Breast epithelium (tissue), 4 donors: ENCODE measurements at regions not wholly inside any gene's neighbourhood (a gene's known extent, or its start where the extent isn't known, plus 50 kb on each side); places are given as distances from the start of the nearest gene placed in this dataset.

ENCODE experiments used
- DNase-seq, 2 donors: peaks; one replicate each; pipeline ENCODE4 v3.0.0-alpha.2; 2019; ENCODE audit warnings: low spot score in 2 of 2
- H3K27ac ChIP-seq, 2 donors: fragments of 200-600 bp; sonication (generic) in 1 of 2; one replicate each; pipeline ENCODE4 v1.5.1; 2016 to 2019; ENCODE audit warnings: mild to moderate bottlenecking in 1 of 2
- H3K27me3 ChIP-seq, 2 donors: fragments of 200-600 bp; sonication (generic) in 1 of 2; one replicate each; pipeline versions ENCODE4 v1.5.1 to v1.6.0; 2017 to 2019; ENCODE audit warnings: control low read depth in 1 of 2, mild to moderate bottlenecking in 1 of 2
- H3K36me3 ChIP-seq: fragments of 200-600 bp; one replicate; pipeline ENCODE4 v1.5.1; 2019
- H3K4me1 ChIP-seq, 2 donors: fragments of 200-600 bp; sonication (generic); one replicate each; pipeline ENCODE4 v1.5.1; 2016 to 2019; ENCODE audit warnings: control low read depth in 1 of 2
- H3K4me3 ChIP-seq, 3 donors: fragments of 200-600 bp; sonication (generic); 1 replicate in 2 of 3; 2 replicates in 1 of 3; pipeline ENCODE4 v1.5.1; 2016 to 2019; ENCODE audit warnings: mild to moderate bottlenecking in 3 of 3, moderate library complexity in 2 of 3
- H3K9me3 ChIP-seq, 2 donors: fragments of 200-600 bp; sonication (generic) in 1 of 2; one replicate each; pipeline ENCODE4 v1.5.1; 2016 to 2019; ENCODE audit warnings: control low read depth in 1 of 2
- CTCF ChIP-seq, 3 donors: fragments of 450-650 bp; IDR thresholded peaks; one replicate each; pipeline ENCODE4 v1.5.1; 2016 to 2017; ENCODE audit warnings: antibody characterized with exemption in 3 of 3, mild to moderate bottlenecking in 3 of 3, moderate library complexity in 3 of 3
- POLR2A ChIP-seq: fragments of 450-650 bp; IDR thresholded peaks from one replicate; pipeline ENCODE4 v1.6.1; 2016; ENCODE audit warnings: antibody characterized with exemption, mild to moderate bottlenecking, moderate library complexity
- POLR2AphosphoS5 ChIP-seq, 3 donors: sonication (generic); formaldehyde crosslinking; IDR thresholded peaks; one replicate each; pipeline ENCODE4 v1.6.1; 2017; ENCODE audit warnings: antibody characterized with exemption in 3 of 3
- intact Hi-C: fragments of 100-400 bp; cut with DNase I; formaldehyde crosslinking; loops from one replicate; pipeline ENCODE4 v1.15.1; 2023; ENCODE audit warnings: low total_unique reads

GRCh38 chr5:116864838-116865190, 290.2 kb upstream of the SEMA6A start:
- Histone ChIP-seq H3K27me3 (no peaks in the 10 kb centered on the region), H3K36me3 (no peaks in the 10 kb centered on the region), H3K4me3 (no peak overlapping the region), H3K9me3 (peaks cover 0 to 4% of the 10 kb centered on the region in 2 donors), H3K27ac (no peak overlapping the region), H3K4me1 (no peaks in the 10 kb centered on the region)
- DNase-seq, result no peak
- TF ChIP-seq POLR2A (no peak), POLR2AphosphoS5 (IDR thresholded peaks at IDR 0.05) (no peak), CTCF (IDR thresholded peaks at IDR 0.05) (no peak)
- intact Hi-C loops, result no loop called here

GRCh38 chr5:116864157-116864837, 289.7 kb upstream of the SEMA6A start:
- no peaks in the 10 kb centered on the region for H3K27me3 ChIP-seq
- H3K4me1 ChIP-seq, result no peaks in the 10 kb centered on the region
- no peak overlapping the region for H3K4me3 ChIP-seq
- DNase-seq, result no peak
- H3K9me3 ChIP-seq, result no peaks in the 10 kb centered on the region
- no peak overlapping the region for H3K27ac ChIP-seq
- TF ChIP-seq POLR2A, result no peak
- no peak for TF ChIP-seq POLR2AphosphoS5 (IDR thresholded peaks at IDR 0.05)
- TF ChIP-seq CTCF (IDR thresholded peaks at IDR 0.05), result no peak
- H3K36me3 ChIP-seq, result no peaks in the 10 kb centered on the region
- intact Hi-C loops, result no loop called here

- Histone ChIP-seq H3K9me3 (no peaks in the 10 kb centered on the region), H3K36me3 (no peaks in the 10 kb centered on the region), H3K4me1 (no peaks in the 10 kb centered on the region), H3K27me3 (no peaks in the 10 kb centered on the region), H3K4me3 (no peak overlapping the region), H3K27ac (no peak overlapping the region)
- TF ChIP-seq POLR2A (no peak), CTCF (IDR thresholded peaks at IDR 0.05) (no peak), POLR2AphosphoS5 (IDR thresholded peaks at IDR 0.05) (no peak)
- intact Hi-C loops, result no loop called here
- DNase-seq, result no peak
Observed at GRCh38 chr5:116862632-116863455, 288.2 kb upstream of the SEMA6A start.

GRCh38 chr5:116861666-116862065, 287.0 kb upstream of the SEMA6A start:
- Histone ChIP-seq H3K27ac (no peak overlapping the region), H3K36me3 (no peaks in the 10 kb centered on the region), H3K9me3 (no peaks in the 10 kb centered on the region), H3K4me3 (no peak overlapping the region), H3K4me1 (no peaks in the 10 kb centered on the region), H3K27me3 (no peaks in the 10 kb centered on the region)
- no peak for DNase-seq
- intact Hi-C loops, result no loop called here
- TF ChIP-seq POLR2A, result no peak
- TF ChIP-seq POLR2AphosphoS5 (IDR thresholded peaks at IDR 0.05), result no peak
- TF ChIP-seq CTCF (IDR thresholded peaks at IDR 0.05), result no peak

GRCh38 chr5:116861097-116861496, 286.5 kb upstream of the SEMA6A start:
- no peak overlapping the region for H3K27ac ChIP-seq
- H3K27me3 ChIP-seq, result no peaks in the 10 kb centered on the region
- no peak for TF ChIP-seq POLR2A
- no peak for TF ChIP-seq POLR2AphosphoS5 (IDR thresholded peaks at IDR 0.05)
- TF ChIP-seq CTCF (IDR thresholded peaks at IDR 0.05), result no peak
- no peaks in the 10 kb centered on the region for H3K36me3 ChIP-seq
- no peak overlapping the region for H3K4me3 ChIP-seq
- H3K9me3 ChIP-seq, result no peaks in the 10 kb centered on the region
- no peak for DNase-seq
- no peaks in the 10 kb centered on the region for H3K4me1 ChIP-seq
- intact Hi-C loops, result no loop called here
